WTC11 (cell line): ENCODE measurements at regions not wholly inside any gene's neighbourhood (a gene's known extent, or its start where the extent isn't known, plus 50 kb on each side); places are given as distances from the start of the nearest gene placed in this dataset.

Source experiments
- ATAC-seq: fragments of 200-7000 bp; cut with Tn5 transposase; 2 replicates; pipeline ENCODE4 v1.10.0; 2021; ENCODE audit warnings: mild to moderate bottlenecking, moderate library complexity
- CTCF ChIA-PET: fragments of 300-600 bp; sonication (Branson Sonifier 250); formaldehyde crosslinking; loops from one replicate; lab custom pipeline; 2021; ENCODE audit warnings: antibody characterized with exemption; lab: Charles Lee
- POLR2A ChIA-PET: fragments of 350-600 bp; sonication (Branson Sonifier 250); formaldehyde crosslinking; loops from one replicate; lab custom pipeline; 2021; ENCODE audit warnings: antibody characterized with exemption; lab: Charles Lee
- DNase-seq: peaks from one replicate; pipeline ENCODE4 v3.0.0; 2021; ENCODE audit warnings: low spot score
- H3K27ac Mint-ChIP-seq: 2 replicates; pipeline ENCODE4 v1.8.0; 2021; ENCODE audit warnings: mixed read lengths
- H3K27me3 Mint-ChIP-seq: 2 replicates; pipeline ENCODE4 v1.8.0; 2021; ENCODE audit warnings: low read depth, mild to moderate bottlenecking, moderate library complexity, mixed read lengths
- H3K36me3 Mint-ChIP-seq: 2 replicates; pipeline ENCODE4 v1.8.0; 2021; ENCODE audit warnings: mixed read lengths
- H3K4me1 Mint-ChIP-seq: 2 replicates; pipeline ENCODE4 v1.8.0; 2022; ENCODE audit warnings: mixed read lengths
- H3K4me3 Mint-ChIP-seq: 2 replicates; pipeline ENCODE4 v1.8.0; 2021; ENCODE audit warnings: mild to moderate bottlenecking, moderate library complexity, mixed read lengths
- H3K9me3 Mint-ChIP-seq: 2 replicates; pipeline ENCODE4 v1.8.0; 2021; ENCODE audit warnings: mixed read lengths
- CTCF ChIP-seq: fragments of 200-600 bp; IDR thresholded peaks from 2 replicates; pipeline ENCODE4 v1.8.0; 2022; ENCODE audit warnings: antibody characterized with exemption
- E2F4 ChIP-seq: sonication (generic); formaldehyde crosslinking; IDR thresholded peaks from 2 replicates; pipeline ENCODE4 v1.8.1; 2022; ENCODE audit warnings: low read depth, mild to moderate bottlenecking, moderate library complexity, missing genetic modification reagents, borderline replicate concordance
- FOXK1 ChIP-seq: sonication (generic); formaldehyde crosslinking; IDR thresholded peaks from 2 replicates; pipeline ENCODE4 v1.8.0; 2022; ENCODE audit warnings: mild to moderate bottlenecking, moderate library complexity, missing genetic modification reagents
- GRHL2 ChIP-seq: fragments of 250-450 bp; sonication (Bioruptor Pico); IDR thresholded peaks from 2 replicates; pipeline ENCODE4 v1.8.0; 2022; ENCODE audit warnings: mild to moderate bottlenecking, moderate library complexity; ENCODE audit not compliant: insufficient replicate concordance, severe bottlenecking
- HMGA2 ChIP-seq: fragments of 250-450 bp; sonication (Bioruptor Pico); IDR thresholded peaks from 2 replicates; pipeline ENCODE4 v1.4.0; 2021; ENCODE audit warnings: mild to moderate bottlenecking, moderate library complexity
- HMGXB4 ChIP-seq: sonication (generic); formaldehyde crosslinking; IDR thresholded peaks from 2 replicates; pipeline ENCODE4 v1.8.1; 2023; ENCODE audit warnings: mild to moderate bottlenecking, moderate library complexity, missing genetic modification reagents
- JAZF1 ChIP-seq: fragments of 250-450 bp; sonication (Bioruptor Pico); IDR thresholded peaks from 2 replicates; pipeline ENCODE4 v1.9.0; 2021; ENCODE audit warnings: moderate library complexity, mild to moderate bottlenecking, inconsistent platforms
- TEAD4 ChIP-seq: sonication (generic); formaldehyde crosslinking; IDR thresholded peaks from 2 replicates; pipeline ENCODE4 v1.8.0; 2022; ENCODE audit warnings: mild to moderate bottlenecking, missing genetic modification reagents
- ZNF396 ChIP-seq: fragments of 250-450 bp; sonication (Bioruptor Pico); IDR thresholded peaks from 2 replicates; pipeline ENCODE4 v1.8.0; 2021; ENCODE audit warnings: mild to moderate bottlenecking, moderate library complexity, borderline replicate concordance
- ZNF416 ChIP-seq: fragments of 250-450 bp; sonication (Bioruptor Pico); IDR thresholded peaks from 2 replicates; pipeline ENCODE4 v1.9.0; 2021; ENCODE audit warnings: mild to moderate bottlenecking, inconsistent platforms
- TF ChIP-seq, protein P1 (sequence below): fragments of 250-450 bp; sonication (Bioruptor Pico); IDR thresholded peaks from 2 replicates; pipeline ENCODE4 v1.9.0; 2021; ENCODE audit warnings: mild to moderate bottlenecking
- TF ChIP-seq, protein P2 (sequence below): sonication (generic); formaldehyde crosslinking; IDR thresholded peaks from 2 replicates; pipeline ENCODE4 v1.8.0; 2022; ENCODE audit warnings: mild to moderate bottlenecking, missing genetic modification reagents
- TF ChIP-seq, protein P3 (sequence below): sonication (generic); formaldehyde crosslinking; IDR thresholded peaks from 2 replicates; pipeline ENCODE4 v1.8.0; 2022; ENCODE audit warnings: missing genetic modification reagents
- TF ChIP-seq, protein P4 (sequence below): fragments of 250-450 bp; sonication (Bioruptor Pico); IDR thresholded peaks from 2 replicates; pipeline ENCODE4 v1.8.0; 2021; ENCODE audit warnings: mild to moderate bottlenecking

DNA sequence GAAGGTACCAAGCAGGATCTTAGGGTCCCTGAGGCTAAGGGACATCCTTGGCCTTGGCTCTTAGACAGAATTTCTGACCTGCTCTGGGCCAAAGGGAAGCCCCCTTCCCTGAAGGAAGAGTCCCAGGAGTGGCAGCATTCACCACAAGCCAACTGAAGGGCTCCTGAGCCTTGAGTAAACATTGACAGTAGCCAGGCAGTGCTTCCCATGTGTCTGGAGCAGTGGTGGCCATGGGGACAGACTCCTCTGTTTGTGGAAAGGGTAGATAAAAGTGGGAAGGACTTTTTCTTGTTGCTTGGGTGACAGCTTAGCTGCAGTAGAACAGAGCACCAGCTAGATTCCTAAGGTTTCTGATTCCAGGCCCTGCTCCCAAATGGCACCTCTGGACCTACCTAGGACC lies 61.4 kb upstream of the VLDLR start:
- Mint-ChIP-seq H3K9me3 (peaks cover 24% of the 10 kb centered on the region), H3K4me1 (peaks cover 6% of the 10 kb centered on the region), H3K36me3 (peaks cover 17% of the 10 kb centered on the region), H3K4me3 (no peak overlapping the region), H3K27ac (no peak overlapping the region), H3K27me3 (no peaks in the 10 kb centered on the region)
- ATAC-seq: no peak
- CTCF ChIA-PET: no interaction called here
- TF ChIP-seq GRHL2: no peak
- no peak for TF ChIP-seq ZNF396
- no peak for DNase-seq
- POLR2A ChIA-PET: no interaction called here

DNA sequence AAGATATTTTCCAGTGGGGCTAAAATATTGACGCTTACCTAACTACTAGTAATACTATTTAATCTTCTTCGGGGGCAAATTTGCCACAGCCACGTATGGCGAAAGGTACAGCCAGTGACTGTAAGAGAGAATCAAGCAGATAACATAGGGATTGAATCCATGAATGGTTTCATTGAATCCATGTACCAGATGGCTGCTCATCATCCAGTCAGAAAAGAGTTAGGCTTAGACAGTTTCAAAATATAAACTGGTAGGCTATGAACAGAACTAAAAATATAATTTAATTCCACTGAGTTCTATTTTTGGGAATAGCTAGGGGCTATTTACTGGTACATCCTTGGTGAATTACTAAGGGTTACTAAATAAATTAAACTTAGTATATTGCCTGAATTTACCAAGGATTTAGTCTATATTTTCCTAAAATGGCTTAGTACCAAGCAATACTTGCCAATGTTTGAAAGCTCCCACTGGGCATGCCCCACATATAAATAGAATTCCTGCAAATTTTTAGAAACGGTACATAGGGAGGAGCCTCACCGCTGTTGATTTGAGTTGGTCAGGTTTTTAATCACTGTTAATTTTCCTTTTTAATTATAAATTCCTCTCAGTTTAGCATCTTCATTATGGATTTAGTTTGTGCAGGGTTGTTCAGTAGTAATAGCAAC lies 55.8 kb upstream of the VLDLR start:
- POLR2A ChIA-PET: no interaction called here
- no peak overlapping the region for H3K4me3 Mint-ChIP-seq
- peaks cover 5% of the 10 kb centered on the region; the same call in 1 of the 2 replicates for H3K36me3 Mint-ChIP-seq

More for the DNA sequence above, 55.8 kb upstream of the VLDLR start:
- DNase-seq: no peak
- ATAC-seq: no peak
- no peak for TF ChIP-seq TEAD4
- TF ChIP-seq, protein P1, sequence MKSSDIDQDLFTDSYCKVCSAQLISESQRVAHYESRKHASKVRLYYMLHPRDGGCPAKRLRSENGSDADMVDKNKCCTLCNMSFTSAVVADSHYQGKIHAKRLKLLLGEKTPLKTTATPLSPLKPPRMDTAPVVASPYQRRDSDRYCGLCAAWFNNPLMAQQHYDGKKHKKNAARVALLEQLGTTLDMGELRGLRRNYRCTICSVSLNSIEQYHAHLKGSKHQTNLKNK (CRISPR knock-in tag): no peak
- no peak for TF ChIP-seq CTCF
- TF ChIP-seq, protein P2, sequence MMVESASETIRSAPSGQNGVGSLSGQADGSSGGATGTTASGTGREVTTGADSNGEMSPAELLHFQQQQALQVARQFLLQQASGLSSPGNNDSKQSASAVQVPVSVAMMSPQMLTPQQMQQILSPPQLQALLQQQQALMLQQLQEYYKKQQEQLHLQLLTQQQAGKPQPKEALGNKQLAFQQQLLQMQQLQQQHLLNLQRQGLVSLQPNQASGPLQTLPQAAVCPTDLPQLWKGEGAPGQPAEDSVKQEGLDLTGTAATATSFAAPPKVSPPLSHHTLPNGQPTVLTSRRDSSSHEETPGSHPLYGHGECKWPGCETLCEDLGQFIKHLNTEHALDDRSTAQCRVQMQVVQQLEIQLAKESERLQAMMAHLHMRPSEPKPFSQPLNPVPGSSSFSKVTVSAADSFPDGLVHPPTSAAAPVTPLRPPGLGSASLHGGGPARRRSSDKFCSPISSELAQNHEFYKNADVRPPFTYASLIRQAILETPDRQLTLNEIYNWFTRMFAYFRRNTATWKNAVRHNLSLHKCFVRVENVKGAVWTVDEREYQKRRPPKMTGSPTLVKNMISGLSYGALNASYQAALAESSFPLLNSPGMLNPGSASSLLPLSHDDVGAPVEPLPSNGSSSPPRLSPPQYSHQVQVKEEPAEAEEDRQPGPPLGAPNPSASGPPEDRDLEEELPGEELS: no peak
- TF ChIP-seq JAZF1 (CRISPR knock-in tag): no peak
- no peak for TF ChIP-seq HMGA2 (CRISPR knock-in tag)
- TF ChIP-seq FOXK1 (CRISPR knock-in tag): no peak
- TF ChIP-seq, protein P3, sequence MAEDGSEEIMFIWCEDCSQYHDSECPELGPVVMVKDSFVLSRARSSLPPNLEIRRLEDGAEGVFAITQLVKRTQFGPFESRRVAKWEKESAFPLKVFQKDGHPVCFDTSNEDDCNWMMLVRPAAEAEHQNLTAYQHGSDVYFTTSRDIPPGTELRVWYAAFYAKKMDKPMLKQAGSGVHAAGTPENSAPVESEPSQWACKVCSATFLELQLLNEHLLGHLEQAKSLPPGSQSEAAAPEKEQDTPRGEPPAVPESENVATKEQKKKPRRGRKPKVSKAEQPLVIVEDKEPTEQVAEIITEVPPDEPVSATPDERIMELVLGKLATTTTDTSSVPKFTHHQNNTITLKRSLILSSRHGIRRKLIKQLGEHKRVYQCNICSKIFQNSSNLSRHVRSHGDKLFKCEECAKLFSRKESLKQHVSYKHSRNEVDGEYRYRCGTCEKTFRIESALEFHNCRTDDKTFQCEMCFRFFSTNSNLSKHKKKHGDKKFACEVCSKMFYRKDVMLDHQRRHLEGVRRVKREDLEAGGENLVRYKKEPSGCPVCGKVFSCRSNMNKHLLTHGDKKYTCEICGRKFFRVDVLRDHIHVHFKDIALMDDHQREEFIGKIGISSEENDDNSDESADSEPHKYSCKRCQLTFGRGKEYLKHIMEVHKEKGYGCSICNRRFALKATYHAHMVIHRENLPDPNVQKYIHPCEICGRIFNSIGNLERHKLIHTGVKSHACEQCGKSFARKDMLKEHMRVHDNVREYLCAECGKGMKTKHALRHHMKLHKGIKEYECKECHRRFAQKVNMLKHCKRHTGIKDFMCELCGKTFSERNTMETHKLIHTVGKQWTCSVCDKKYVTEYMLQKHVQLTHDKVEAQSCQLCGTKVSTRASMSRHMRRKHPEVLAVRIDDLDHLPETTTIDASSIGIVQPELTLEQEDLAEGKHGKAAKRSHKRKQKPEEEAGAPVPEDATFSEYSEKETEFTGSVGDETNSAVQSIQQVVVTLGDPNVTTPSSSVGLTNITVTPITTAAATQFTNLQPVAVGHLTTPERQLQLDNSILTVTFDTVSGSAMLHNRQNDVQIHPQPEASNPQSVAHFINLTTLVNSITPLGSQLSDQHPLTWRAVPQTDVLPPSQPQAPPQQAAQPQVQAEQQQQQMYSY (CRISPR knock-in tag): no peak
- TF ChIP-seq E2F4: no peak
- TF ChIP-seq, protein P4, sequence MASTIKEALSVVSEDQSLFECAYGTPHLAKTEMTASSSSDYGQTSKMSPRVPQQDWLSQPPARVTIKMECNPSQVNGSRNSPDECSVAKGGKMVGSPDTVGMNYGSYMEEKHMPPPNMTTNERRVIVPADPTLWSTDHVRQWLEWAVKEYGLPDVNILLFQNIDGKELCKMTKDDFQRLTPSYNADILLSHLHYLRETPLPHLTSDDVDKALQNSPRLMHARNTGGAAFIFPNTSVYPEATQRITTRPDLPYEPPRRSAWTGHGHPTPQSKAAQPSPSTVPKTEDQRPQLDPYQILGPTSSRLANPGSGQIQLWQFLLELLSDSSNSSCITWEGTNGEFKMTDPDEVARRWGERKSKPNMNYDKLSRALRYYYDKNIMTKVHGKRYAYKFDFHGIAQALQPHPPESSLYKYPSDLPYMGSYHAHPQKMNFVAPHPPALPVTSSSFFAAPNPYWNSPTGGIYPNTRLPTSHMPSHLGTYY: no peak
- no peak for TF ChIP-seq HMGXB4 (CRISPR knock-in tag)
- no peak for TF ChIP-seq ZNF416 (CRISPR knock-in tag)
- TF ChIP-seq, all 79 proteins: peak for 0
- Mint-ChIP-seq H3K27me3 (no peaks in the 10 kb centered on the region), H3K27ac (no peak overlapping the region), H3K4me1 (no peaks in the 10 kb centered on the region), H3K9me3 (peaks cover 6% of the 10 kb centered on the region; the same call in 1 of the 2 replicates)
- CTCF ChIA-PET: no interaction called here
